Calu3 (cell line): ENCODE measurements at regions not wholly inside any gene's neighbourhood (a gene's known extent, or its start where the extent isn't known, plus 50 kb on each side); places are given as distances from the start of the nearest gene placed in this dataset.

ENCODE experiments used
- BruUV-seq: library from RNA; stranded (reverse); fragments of 400-500 nt; replicated peaks from 2 replicates; lab custom pipeline; 2021; lab: Mats Ljungman, UMichigan
- CTCF ChIA-PET: fragments of 300-600 bp; sonication (Branson Sonifier 250); formaldehyde crosslinking; loops from one replicate; lab custom pipeline; 2022; ENCODE audit warnings: antibody characterized with exemption; lab: Charles Lee
- DNase-seq: peaks from one replicate; pipeline ENCODE4 v3.0.0; 2022
- H3K27ac Mint-ChIP-seq: one replicate; pipeline ENCODE4 v1.8.0; 2022; ENCODE audit warnings: mixed read lengths; ENCODE audit not compliant: unreplicated experiment
- H3K27me3 Mint-ChIP-seq: one replicate; pipeline ENCODE4 v1.8.0; 2022; ENCODE audit warnings: mixed read lengths; ENCODE audit not compliant: unreplicated experiment
- H3K36me3 Mint-ChIP-seq: one replicate; pipeline ENCODE4 v1.8.0; 2022; ENCODE audit warnings: mild to moderate bottlenecking, moderate library complexity, mixed read lengths; ENCODE audit not compliant: insufficient read depth, unreplicated experiment
- H3K4me1 Mint-ChIP-seq: one replicate; pipeline ENCODE4 v1.8.0; 2022; ENCODE audit warnings: mild to moderate bottlenecking, low read depth, mixed read lengths; ENCODE audit not compliant: unreplicated experiment
- H3K4me3 Mint-ChIP-seq: one replicate; pipeline ENCODE4 v1.8.0; 2022; ENCODE audit warnings: mild to moderate bottlenecking, low read depth, moderate library complexity, mixed read lengths; ENCODE audit not compliant: unreplicated experiment
- H3K9me3 Mint-ChIP-seq: one replicate; pipeline ENCODE4 v1.8.0; 2022; ENCODE audit warnings: low read depth, mixed read lengths; ENCODE audit not compliant: unreplicated experiment
- intact Hi-C: fragments of 100-400 bp; cut with micrococcal nuclease; formaldehyde crosslinking; loops from one replicate; pipeline ENCODE4 v1.10.0; 2022; ENCODE audit not compliant: unreplicated experiment
- TF ChIP-seq, protein P1 (sequence below): fragments of 200-600 bp; IDR thresholded peaks from one replicate; pipeline ENCODE4 v1.8.0; 2022; ENCODE audit warnings: antibody characterized with exemption; ENCODE audit not compliant: unreplicated experiment

DNA sequence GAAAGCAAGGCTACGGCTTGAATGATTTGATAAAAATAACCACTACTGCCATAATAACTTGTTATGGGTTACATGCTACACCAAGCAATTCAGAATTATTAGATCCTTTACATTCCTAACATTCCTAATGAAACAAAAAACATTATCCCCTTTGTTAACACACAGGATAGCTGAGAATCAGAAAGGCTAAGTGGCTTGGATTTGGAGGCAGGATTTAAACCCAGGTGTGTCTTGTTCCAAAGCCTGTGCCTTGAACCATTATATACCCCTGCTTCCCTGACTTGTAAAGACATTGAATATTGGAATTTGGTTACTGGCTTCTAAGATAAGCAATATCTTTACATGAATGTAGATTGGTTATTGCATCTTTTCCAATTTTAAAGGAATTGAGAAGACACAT, 417.1 kb upstream of the GOLIM4 start:
- no peaks in the 10 kb centered on the region for H3K27me3 Mint-ChIP-seq
- BruUV-seq = no TSS peak

DNA sequence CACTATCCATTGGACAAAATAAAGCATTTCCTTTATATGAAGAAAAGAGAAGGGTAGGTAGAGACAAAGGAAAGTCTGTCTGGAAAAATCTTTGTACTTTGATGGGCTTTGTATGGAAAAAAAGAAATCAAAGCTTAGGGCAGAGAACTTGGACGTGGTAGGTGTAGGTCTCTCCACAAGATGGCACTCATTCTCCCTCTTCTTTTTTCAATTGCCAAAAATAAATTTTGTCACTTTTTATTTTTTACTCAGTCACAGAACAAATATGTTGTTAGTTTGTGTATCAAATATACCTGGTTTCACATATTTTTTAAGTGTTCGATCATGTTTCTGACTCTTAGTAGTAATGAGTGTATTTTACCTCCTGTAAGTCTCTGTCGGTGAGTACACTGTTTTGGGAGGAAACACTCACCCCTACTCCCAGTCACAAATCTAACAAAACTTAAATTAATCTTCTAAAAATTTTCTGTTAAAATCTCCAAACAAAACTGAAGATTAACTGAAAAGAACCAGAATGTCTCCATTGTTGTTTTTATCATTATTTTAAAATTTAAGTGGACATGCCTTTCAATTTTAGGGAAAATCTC, 415.8 kb upstream of the GOLIM4 start:
- BruUV-seq = no TSS peak

More for the DNA sequence above, 417.1 kb upstream of the GOLIM4 start:
- Mint-ChIP-seq H3K4me1 (peaks cover 6% of the 10 kb centered on the region), H3K9me3 (no peaks in the 10 kb centered on the region), H3K36me3 (no peaks in the 10 kb centered on the region), H3K4me3 (no peak overlapping the region), H3K27ac (no peak overlapping the region)
- DNase-seq = no peak
- TF ChIP-seq, protein P1, sequence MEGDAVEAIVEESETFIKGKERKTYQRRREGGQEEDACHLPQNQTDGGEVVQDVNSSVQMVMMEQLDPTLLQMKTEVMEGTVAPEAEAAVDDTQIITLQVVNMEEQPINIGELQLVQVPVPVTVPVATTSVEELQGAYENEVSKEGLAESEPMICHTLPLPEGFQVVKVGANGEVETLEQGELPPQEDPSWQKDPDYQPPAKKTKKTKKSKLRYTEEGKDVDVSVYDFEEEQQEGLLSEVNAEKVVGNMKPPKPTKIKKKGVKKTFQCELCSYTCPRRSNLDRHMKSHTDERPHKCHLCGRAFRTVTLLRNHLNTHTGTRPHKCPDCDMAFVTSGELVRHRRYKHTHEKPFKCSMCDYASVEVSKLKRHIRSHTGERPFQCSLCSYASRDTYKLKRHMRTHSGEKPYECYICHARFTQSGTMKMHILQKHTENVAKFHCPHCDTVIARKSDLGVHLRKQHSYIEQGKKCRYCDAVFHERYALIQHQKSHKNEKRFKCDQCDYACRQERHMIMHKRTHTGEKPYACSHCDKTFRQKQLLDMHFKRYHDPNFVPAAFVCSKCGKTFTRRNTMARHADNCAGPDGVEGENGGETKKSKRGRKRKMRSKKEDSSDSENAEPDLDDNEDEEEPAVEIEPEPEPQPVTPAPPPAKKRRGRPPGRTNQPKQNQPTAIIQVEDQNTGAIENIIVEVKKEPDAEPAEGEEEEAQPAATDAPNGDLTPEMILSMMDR = no peak
- CTCF ChIA-PET = no interaction called here
- intact Hi-C loops = loop anchor here (10.0 kb wide), 1 partner anchor 1232 kb away; no protein-coding TSS in a partner anchor

DNA sequence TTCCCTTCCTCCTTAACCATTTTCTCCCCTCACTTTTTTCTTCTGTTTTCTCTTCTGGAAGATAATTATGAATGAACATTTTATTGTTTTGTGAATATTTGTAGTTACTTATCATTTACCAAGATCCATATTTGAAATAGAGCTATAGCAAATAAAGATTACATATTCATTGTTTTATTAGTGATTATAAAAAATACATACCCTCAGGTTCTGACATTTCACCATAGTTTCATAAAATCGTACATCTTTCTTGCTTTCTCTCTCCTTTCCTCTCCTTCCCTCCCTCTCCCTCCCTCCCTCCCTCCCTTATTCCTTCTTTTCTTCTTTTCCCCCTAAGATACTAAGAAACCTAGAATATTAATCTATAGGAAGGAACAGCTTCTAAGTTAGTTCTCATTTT, 410.9 kb upstream of the GOLIM4 start:
- Mint-ChIP-seq H3K9me3 (no peaks in the 10 kb centered on the region), H3K36me3 (no peaks in the 10 kb centered on the region), H3K27me3 (no peaks in the 10 kb centered on the region), H3K4me1 (no peaks in the 10 kb centered on the region), H3K27ac (no peak overlapping the region), H3K4me3 (no peak overlapping the region)
- intact Hi-C loops = no loop called here
- no TSS peak for BruUV-seq
- TF ChIP-seq, protein P1 = no peak
- CTCF ChIA-PET = interaction anchor here (0.7 kb wide), 1 partner anchor 109 kb away, joined by 7 read pairs; no protein-coding TSS in a partner anchor
- DNase-seq = no peak

More for the DNA sequence above, 415.8 kb upstream of the GOLIM4 start:
- Mint-ChIP-seq H3K9me3 (no peaks in the 10 kb centered on the region), H3K27ac (no peak overlapping the region), H3K4me1 (no peaks in the 10 kb centered on the region), H3K4me3 (no peak overlapping the region), H3K27me3 (no peaks in the 10 kb centered on the region), H3K36me3 (no peaks in the 10 kb centered on the region)
- TF ChIP-seq, protein P1 = peak; percentile 75
- intact Hi-C loops = loop anchor here (1.0 to 10.0 kb wide), 3 partner anchors 110 to 1233 kb away; no protein-coding TSS in a partner anchor
- peak; percentile 31 for DNase-seq
- CTCF ChIA-PET = interaction anchor here (1.0 to 1.4 kb wide), 7 partner anchors 104 to 336 kb away, joined by 3 to 19 read pairs (median 4); no protein-coding TSS in a partner anchor

DNA sequence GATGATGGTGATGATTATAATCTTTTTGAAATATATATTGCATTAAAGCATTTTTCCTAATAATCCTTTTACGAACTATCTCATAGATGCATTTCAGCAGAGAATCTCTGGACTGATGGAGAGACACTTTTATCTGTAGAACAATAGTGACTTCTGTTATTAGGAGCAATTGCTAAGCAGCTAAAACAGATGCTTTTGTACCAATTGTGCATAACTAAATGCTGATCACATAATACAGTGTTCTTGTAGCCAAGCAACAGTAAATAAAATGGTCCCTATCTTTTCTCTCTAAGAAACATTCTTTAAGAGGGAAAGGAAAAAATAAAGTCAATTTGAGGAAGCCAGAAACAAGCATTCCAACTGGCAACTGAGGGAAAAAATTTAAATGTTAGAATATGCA, 405.8 kb upstream of the GOLIM4 start:
- intact Hi-C loops = no loop called here
- no peaks in the 10 kb centered on the region for H3K36me3 Mint-ChIP-seq
- no peak overlapping the region for H3K27ac Mint-ChIP-seq
- H3K27me3 Mint-ChIP-seq = no peaks in the 10 kb centered on the region
- no peaks in the 10 kb centered on the region for H3K4me1 Mint-ChIP-seq
- DNase-seq = no peak
- no peaks in the 10 kb centered on the region for H3K9me3 Mint-ChIP-seq
- H3K4me3 Mint-ChIP-seq = no peak overlapping the region
- CTCF ChIA-PET = no interaction called here
- no TSS peak for BruUV-seq
- TF ChIP-seq, protein P1 = no peak
